GM18909 (cell line): ENCODE measurements at regions not wholly inside any gene's neighbourhood (a gene's known extent, or its start where the extent isn't known, plus 50 kb on each side); places are given as distances from the start of the nearest gene placed in this dataset.

Experiments used
- ATAC-seq: cut with Tn5 transposase; IDR thresholded peaks from one replicate; pipeline ENCODE4 v1.9.1; 2021; ENCODE audit warnings: mild to moderate bottlenecking; ENCODE audit not compliant: unreplicated experiment, poor library complexity

DNA sequence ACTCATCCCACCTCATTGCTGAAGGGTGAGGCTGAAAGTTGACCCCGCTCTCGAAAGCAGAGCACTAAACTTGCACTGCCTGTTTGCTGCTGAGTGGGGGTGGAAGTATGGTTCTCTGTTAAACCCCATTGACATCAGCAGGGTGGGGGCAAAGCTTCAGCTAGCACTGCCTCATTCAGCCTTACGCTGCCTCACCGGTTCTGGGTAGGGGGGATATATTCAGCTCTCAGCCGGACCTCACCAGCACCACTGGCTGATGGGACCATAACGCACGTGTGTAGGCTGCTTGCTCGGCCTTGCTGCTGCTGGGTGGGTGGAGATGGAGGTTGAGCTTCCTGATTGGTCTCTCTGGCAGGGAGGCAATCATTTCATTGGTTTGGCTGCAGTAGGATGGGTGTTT is 265.7 kb upstream of the RTL1 start:
- no peak for ATAC-seq

DNA sequence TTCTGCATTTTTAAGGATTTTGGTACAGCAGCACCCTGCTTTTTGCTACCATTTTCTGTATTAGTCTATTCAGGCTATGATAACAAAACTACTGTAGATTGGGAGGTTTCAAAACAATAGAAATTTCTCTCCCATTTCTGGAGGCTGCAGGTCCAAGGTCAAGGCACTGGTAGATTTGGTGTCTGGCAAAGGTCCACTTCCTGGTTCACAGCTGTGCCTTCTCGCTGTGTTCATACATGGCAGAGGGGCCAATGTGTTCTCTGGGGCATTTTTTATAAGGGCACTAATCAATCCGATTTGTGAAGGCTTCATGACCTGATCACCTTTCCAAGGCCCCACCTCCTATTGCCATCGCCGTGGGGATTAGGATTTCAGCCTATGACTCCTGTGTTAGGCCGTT is 268.1 kb upstream of the RTL1 start:
- ATAC-seq: no peak

DNA sequence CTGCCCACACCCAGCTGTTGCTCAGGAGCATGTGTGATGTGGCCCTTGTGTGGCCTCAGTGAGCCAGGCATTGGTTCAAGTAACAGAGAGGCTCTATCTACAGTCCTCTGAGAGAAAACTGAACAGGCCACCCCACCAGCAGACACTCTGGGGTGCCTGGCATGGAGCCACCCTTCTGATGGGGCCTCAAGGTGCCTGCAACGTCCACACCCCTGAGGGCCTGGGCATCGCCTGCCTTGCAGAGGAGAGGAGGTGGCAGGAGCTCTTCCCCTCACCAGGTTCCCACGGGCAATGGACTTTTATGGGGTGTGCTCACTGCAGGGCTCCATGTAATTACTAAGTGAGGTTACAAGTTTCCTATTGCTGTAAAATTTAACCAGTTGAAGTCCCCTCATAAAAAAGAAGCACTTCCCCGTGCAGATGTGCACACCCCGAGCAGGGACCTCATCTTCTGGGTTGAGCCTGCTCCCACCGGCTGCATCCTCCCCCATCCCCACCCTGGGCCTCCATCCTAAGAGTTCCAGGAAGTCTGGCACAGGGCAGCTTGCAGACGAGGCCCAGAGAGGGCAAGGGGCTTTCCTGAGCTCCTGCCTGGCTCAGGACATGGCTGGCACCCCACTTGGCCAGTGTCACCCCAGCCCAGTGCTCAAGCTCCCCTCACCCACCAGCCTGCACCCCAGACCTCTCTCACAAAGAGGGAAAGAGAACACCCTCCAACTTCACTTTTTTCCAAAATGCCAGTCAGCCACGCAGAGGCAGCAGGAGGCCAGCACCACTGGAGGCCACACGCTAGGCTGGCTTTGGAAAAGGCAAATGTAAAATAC is 270.4 kb upstream of the RTL1 start:
- ATAC-seq: no peak

DNA sequence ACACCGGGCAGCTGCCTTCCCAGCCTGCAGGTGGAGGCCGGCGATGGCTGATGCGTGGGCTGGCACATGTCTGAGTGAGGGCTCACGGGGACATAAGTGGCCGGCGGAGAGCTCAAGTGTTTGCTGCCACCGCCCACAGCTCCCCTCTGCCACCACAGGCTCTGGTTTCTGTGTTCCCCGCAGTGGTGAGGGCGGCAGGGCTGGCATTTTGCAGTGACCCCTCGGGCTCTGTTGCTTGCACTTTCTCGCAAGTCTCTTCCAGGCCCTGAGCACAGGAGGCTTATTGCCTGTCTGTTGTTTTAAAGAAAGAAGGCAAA is 271.0 kb upstream of the RTL1 start:
- no peak for ATAC-seq

DNA sequence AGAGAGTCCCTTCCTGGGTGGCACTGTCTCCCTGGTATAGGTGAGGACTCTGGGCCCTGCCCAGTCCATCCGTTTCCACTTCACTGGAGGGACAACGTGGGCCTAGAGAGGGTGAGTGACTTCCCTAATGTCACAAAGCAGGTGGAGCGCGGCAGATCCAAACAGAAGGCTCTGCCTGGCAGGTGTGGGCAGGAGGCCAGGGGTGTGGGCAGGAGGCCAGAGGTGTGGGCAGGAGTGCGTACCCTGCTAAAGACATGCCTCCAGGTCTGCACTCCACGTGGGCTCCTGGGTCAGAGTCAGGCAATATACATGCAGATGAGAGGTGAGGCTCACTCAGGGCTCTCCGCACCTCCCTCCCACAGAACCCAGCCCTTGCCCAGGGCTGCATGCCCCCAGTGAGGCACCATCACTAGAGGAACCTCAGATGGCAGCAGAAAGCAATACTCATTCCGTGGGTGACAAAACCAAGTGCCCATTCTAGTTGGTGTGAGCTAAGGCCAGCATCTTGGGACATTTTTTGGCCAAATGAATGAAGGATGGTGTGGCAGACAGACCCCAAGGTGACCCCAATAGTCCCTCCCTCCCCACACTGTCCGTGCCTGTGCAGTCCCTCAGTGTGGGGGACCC is 271.6 kb upstream of the RTL1 start:
- ATAC-seq: no peak

DNA sequence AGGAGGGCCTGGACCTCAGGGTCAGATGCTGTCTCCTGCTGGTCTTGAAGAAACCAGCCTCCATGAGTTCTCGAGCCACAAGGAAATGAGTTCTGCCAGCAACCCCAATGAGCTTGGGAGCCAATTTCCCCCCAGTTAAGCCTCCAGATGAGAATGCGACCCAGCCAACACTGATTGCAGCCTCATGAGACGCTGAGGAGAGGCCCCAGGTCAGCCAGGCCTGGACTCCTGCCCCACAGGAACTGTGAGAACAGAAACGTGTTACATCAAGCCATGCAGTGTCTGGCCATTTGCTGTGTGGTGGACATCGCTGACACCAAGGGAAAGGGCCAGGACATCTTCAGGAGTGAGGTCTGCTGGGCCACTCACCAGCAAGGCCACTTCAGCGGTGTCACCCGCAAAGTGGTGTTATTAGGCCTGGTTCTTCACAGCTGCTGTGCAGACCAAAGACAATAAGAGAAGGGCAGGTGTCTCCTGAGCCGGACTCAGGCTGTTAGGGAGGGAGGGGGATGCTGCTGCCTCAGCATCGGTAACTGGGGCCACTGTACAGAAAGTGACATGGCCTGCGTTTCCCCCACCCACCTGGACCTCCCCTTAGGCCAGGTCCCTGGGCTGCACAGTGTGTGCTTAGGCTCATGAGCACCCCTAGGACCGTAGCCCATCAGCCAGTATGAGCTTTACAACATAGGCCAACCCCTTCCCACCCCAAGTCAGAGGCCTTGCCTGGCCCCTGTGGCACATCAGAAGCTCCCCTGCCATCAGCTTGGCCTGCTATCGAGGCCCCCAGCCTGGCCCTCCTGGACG is 272.4 kb upstream of the RTL1 start:
- no peak for ATAC-seq

DNA sequence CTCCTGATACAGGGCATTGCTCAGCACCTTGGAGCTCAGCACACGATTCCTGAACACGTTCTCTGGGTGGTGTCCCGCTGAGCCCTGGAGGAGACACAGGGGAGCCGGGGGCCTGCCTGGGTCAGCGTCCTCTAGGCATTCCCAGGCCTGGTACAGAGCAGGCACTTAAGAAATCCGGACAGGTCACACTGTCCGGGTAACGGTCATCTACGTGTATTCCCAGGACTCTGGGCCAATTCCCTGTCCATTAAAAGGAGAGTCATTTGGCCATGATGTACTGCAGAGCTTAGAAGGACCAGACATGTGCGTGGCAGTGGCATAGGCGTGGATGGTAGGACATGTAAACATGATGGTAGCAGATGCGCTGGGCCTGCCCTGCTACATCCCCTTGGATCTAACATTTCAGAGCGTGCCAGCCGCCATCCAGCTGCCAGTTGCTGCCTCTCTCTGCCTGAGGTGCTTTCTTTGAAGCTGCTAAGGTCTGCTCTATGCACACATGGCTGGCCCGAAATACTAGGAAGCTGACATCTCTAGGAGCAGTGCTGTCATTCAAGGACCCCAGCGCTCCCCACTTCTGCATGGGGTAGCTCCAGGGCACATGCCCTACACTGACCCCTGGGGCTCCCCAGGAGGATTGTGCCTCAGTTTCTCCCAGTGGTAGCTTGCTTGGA is 273.1 kb upstream of the RTL1 start:
- no peak for ATAC-seq

DNA sequence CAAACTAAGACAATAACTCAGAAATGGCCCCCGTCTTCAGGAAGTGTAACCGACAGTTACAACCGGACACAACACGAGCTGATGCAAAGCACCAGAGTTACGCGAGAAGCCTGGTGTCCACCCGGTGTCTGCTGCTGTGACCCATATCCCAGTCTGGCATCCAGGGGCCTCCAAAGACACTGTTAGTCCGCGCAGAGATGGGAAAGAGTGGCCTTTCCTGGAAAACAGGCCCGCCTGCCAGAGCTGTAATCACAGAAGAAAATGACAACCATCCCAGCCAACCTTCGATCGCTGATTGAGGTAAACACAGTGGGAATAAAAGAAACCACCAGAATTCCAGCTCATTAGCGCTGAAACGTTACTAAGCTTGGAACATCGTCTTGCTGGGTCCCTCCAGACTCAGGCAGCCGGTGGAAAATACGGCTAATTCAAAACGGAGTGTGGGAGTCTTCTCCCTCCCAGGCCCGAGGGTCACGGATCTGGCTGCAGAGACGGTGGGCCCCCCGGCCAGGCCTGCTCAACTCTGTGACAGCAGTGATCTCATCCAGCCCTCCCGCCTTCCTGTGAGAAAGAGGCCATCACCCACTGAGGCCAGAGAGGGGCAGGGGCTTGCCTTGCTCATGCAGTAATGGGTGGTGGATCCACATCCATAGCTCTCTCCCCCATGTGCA is 273.9 kb upstream of the RTL1 start:
- no peak for ATAC-seq

DNA sequence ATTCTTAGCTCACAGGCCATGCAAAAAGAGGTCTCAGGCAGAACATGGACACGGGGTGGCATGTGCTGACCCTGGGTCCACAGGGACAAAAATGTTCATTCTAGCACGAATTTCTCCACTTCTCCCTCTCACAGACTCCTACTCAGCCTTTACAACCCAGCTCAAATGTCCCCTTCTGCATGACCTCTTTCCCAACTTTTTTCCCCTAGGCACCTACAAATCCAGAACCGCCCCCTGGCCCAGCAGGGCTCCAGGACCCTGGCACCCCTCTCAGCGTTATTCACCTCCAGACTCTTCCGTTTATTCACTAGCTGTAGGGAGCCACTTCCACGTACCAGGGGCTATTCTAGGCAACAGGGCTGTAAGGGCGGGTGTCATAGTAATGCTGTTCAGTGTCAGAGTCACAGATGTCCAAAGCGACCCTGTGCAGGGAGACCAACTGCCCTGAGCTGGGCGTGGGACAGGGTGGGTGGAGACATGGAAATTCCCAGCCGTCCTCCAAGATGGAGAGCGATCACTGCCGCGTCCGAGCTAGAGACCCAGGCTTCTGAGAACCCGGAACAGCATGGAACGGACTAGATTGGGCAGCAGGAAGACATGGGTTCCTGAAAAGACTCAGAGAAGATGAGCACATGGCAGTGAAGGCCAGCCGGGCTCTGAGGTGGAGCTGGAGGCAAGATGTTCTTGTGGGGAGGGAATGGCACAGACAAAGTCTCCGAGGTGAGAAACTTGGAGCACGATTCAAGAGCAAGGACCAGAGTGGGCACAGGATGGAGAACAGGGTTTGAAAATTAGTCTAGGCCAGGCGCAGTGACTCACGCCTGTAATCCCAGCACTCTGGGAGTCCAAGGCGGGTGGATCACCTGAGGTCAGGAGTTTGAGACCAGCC is 274.9 kb upstream of the RTL1 start:
- no peak for ATAC-seq

DNA sequence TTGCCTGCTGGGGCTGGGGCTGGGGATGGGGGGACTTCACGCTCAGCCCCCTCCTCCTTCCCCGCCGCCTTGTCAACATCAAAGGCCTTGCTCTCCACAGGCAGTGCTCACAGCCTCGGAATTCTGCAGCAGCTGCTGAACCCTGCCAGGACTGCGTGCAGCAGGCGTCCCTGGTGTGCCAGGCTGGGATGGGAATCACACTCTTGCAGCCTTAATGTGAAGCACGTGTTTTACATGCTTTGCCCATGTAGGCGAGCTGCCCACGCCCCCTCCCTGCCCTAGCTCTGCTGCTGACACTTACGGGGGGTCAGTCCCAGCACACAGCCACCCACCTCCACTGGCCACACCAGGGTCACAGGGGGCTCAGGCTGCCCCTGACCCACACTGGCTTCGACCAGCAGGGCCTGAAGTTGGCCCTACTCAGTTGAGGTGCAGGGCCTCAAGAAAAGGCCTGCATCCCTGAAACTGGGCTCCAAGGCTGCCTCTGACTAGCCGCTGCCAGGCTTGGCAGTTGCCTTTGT is 276.2 kb upstream of the RTL1 start:
- no peak for ATAC-seq

DNA sequence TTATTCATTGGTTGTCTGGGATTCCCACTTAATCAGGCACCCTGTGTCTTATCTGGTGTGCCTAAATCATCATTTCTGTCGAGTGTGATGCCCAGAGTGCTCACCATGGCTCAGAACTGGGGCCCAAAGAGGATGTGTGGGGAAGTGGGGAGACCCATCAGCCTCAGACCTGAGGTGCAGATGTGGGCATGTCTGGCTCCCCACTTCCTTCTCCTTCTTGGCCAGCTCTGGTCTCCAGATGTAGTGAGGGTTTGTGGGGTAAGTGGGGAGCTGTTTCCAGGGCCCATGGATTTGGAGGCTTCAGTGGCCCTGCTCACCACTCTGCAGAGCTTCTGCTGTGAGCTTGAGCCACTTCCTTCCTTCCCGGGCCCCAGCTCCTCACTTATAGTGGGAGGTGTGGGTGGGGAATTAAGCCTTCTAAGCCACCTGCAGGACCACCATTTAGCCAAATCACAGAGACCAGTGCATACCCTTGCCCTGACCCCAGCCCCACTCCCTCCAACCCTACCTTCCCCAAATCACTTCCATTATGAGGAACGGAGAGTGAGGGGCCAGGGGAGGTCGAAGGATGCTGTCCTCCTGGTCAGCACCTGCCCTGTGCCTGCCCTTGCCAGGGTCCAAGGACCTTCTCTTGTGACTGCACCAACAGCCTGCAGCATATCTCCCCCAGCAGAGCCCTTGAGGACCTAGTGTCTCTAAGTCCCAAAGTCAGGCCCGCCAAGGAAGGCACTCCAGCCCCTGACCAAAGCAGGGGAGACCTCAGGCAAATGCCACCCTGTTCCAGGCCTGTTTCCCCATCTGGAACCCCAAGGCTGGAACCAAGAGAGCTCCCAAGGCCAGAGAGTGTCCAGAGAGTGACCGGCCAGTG is 278.2 kb upstream of the RTL1 start:
- ATAC-seq: no peak

DNA sequence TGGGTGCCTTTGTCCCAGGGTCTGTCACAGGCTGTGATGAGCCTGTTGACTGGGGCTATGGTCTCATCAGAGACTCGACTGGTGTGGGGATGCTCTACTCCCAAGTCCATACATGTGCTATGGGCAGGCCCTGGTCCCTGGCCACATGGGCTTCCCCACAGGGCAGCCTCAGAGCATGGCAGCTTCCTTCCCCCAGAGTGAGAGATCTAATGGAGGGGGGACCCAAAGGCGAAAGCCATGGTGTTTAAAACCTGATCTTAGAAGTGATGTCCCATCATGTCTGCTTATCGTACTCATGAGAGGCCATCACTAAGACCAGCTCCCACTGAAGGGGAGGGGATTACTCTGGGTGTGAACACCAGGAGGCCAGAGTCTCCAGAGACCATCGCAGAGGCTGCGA is 279.0 kb upstream of the RTL1 start:
- ATAC-seq: no peak

DNA sequence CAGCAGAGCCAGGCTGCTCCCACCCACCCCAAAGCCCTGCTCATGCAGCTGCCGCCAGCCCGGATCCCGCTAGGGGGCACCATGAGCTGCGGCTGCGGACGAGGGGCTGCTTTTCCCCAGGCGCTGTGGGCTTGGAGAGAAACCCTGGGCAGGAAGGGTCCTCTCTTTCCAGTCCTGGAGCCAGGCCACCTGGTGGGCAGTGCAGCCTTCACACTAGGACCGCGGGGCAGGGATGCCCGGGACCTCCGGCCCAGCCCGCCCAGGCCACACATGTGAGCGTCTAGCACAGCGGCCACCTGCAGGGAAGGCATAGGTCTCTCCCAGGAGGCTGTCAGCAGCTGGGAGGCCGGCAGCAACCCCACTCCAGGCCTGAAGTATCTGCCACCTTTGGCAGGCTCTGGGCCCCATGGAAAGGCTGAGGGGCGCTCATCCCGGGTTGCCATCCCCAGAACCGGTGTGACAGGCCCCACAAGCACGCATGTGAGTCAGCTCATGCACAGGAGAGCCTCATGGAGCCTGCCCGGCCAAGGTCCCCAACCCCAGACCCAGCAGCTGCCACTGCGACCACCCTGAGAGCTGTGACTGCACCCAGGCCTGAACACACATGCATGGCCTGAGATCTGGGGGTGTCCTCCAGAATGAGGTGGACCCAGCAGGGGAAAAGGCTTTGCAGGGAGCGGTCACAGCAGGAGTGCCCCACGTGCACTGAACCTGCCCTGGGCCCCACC is 280.0 kb upstream of the RTL1 start:
- ATAC-seq: no peak

DNA sequence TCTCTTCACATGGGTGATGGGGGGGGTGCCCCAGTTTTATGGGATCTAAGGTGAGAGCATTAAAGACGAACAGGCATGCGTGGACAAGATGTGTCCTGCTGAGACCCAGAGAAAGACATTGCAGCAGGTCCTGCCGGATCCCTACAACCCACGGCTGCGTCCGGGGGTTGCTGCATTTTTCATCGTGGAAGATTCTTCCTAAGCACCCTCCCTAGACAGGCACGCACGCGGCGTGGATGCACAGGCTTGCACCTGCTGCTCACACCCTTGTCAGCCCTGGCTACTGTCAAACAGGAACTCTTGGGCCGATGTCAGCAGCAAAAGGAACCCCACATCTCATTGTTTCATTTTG is 280.6 kb upstream of the RTL1 start:
- no peak for ATAC-seq

DNA sequence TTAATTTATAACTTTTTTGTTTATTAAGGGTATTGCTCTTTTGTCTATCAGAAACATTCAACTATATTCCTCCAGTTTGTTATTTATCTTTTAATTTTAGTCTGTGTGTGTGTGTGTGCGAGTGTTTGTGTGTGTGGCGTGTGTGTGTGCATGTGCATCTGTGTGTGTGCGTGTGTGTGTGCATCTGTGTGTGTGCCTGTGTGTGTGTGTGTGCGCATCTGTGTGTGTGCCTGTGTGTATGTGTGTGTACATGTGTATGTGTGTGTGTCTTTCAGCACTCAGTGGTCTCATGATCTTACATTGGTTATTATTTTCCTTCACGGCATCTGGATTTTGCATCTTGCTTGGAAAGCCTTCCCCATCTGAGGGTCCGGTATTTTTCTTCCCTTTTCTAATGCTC is 281.1 kb upstream of the RTL1 start:
- ATAC-seq: no peak

DNA sequence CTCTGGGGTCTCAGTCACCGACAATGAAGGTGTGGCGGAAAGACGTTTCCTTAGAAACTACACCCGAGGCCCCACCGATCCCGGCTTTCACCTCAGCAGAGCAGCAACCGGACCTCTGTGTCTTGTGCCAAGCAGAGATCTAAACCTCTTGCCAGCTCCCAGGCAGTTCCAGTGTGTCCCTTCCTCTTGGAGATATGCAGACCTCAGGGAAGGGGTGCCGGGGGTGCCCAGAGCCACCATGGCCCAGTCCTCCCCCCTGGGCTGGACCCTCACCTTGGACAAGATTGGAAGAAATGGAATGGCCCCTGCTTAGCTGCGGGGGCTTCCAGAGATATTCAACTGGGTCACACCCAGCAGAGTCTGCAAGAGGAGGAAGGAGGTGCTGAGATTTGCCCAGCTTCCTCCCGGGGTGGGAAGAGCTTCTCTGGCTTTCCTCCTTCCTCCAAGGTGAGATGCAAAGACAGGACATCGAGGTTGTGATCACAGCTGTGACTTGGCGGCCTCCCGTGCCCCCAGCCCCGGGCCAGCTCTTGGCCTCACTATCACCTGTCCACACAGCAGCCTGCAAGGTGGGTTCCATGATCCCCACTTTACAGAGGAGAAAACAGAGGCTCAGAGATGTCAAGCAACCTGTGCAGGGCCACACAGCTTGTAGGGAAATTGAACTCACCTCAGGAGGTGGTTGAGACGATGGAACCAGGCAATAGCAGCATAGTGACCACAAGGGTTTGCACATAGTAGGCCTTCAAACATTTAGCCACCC is 281.7 kb upstream of the RTL1 start:
- ATAC-seq: no peak

DNA sequence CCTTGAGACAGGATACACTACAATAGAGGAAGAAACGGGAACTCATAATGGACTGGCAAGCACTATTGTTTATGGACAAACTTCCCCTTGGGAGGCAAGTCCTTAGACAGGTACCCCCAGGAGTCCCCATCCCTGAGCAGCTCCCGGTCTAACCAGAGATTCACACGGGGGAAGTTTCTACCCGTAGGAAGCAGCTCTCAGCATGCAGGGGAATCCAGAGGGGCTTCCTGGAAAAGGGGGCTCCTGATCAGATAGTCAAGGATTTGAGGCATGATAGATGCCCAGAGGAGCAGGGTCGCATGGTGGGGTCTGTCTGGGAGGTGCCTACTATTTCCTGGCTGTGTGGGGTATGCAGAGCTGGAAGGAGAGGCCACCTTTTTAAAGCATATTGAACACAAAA is 282.4 kb upstream of the RTL1 start:
- ATAC-seq: no peak
